ENCODE measurements at regions not wholly inside any gene's neighbourhood (a gene's known extent, or its start where the extent isn't known, plus 50 kb on each side); places are given as distances from the start of the nearest gene placed in this dataset.

- POLR2A ChIA-PET = no interaction called here
- no peak for DNase-seq (ENCODE audit: extremely low spot score)
- CTCF ChIA-PET = no interaction called here
- no peak for TF ChIP-seq CTCF (IDR thresholded peaks at IDR 0.05; ENCODE audit: control extremely low read depth, extremely low read depth, low read depth, missing control alignments)
Observed at GRCh38 chr17:77585142-77585860, 373.2 kb upstream of the TNRC6C start.

- no peak for TF ChIP-seq CTCF (IDR thresholded peaks at IDR 0.05; ENCODE audit: control extremely low read depth, extremely low read depth, low read depth, missing control alignments)
- ChIA-PET CTCF (interaction anchor here (1.9 kb wide), 1 partner anchor 11 kb away, joined by 5 read pairs; no protein-coding TSS in a partner anchor), POLR2A (no interaction called here)
- no peak for DNase-seq (ENCODE audit: extremely low spot score)
Observed at GRCh38 chr17:77590951-77591735, 367.4 kb upstream of the TNRC6C start.

- TF ChIP-seq CTCF (IDR thresholded peaks at IDR 0.05; ENCODE audit: control extremely low read depth, extremely low read depth, low read depth, missing control alignments) = no peak
- ChIA-PET CTCF (no interaction called here), POLR2A (no interaction called here)
- no peak for DNase-seq (ENCODE audit: extremely low spot score)
Observed at GRCh38 chr17:77592106-77592865, 366.2 kb upstream of the TNRC6C start.

- CTCF ChIA-PET = no interaction called here
Observed at GRCh38 chr17:77593081-77593480, 365.4 kb upstream of the TNRC6C start.

GRCh38 chr17:77594416-77595209 is 363.9 kb upstream of the TNRC6C start:
- ChIA-PET CTCF (no interaction called here), POLR2A (no interaction called here)
- DNase-seq (ENCODE audit: extremely low spot score) = no peak
- no peak for TF ChIP-seq CTCF (IDR thresholded peaks at IDR 0.05; ENCODE audit: control extremely low read depth, extremely low read depth, low read depth, missing control alignments)

More at GRCh38 chr17:77593081-77593480, 365.4 kb upstream of the TNRC6C start:
- no peak for DNase-seq (ENCODE audit: extremely low spot score)
- POLR2A ChIA-PET = no interaction called here
- no peak for TF ChIP-seq CTCF (IDR thresholded peaks at IDR 0.05; ENCODE audit: control extremely low read depth, extremely low read depth, low read depth, missing control alignments)
